IMR-90 (cell line): ENCODE measurements at regions not wholly inside any gene's neighbourhood (a gene's known extent, or its start where the extent isn't known, plus 50 kb on each side); places are given as distances from the start of the nearest gene placed in this dataset.

Experiments used
- BHLHE40 ChIP-seq: fragments of 150-350 bp; IDR thresholded peaks from 2 replicates; pipeline ENCODE4 v1.6.1; 2016; ENCODE audit warnings: mild to moderate bottlenecking, low read depth, low read length
- CEBPB ChIP-seq: IDR thresholded peaks from 2 replicates; pipeline ENCODE4 v1.6.1; 2012; ENCODE audit warnings: low read depth, low read length, improper control_type of control experiment
- CHD1 ChIP-seq: IDR thresholded peaks from 2 replicates; pipeline ENCODE4 v1.6.1; 2012; ENCODE audit warnings: low read depth, low read length, improper control_type of control experiment
- CTCF ChIP-seq: conservative IDR thresholded peaks from 2 replicates; pipeline ENCODE4 v1.5.1; 2012; ENCODE audit warnings: mild to moderate bottlenecking, low read depth, low read length, improper control_type of control experiment
- FOS ChIP-seq: fragments of 150-350 bp; IDR thresholded peaks from 2 replicates; pipeline ENCODE4 v1.6.1; 2016; ENCODE audit warnings: low read depth, low read length
- MAZ ChIP-seq: IDR thresholded peaks from 2 replicates; pipeline ENCODE4 v1.6.1; 2012; ENCODE audit warnings: low read depth, mild to moderate bottlenecking, low read length, improper control_type of control experiment, moderate library complexity, borderline replicate concordance
- POLR2A ChIP-seq: IDR thresholded peaks from 2 replicates; pipeline ENCODE4 v1.6.1; 2012; ENCODE audit warnings: mild to moderate bottlenecking, low read depth, low read length
- RAD21 ChIP-seq: IDR thresholded peaks from 2 replicates; pipeline ENCODE4 v1.6.1; 2012; ENCODE audit warnings: low read length, improper control_type of control experiment
- RCOR1 ChIP-seq: IDR thresholded peaks from 2 replicates; pipeline ENCODE4 v1.6.1; 2012; ENCODE audit warnings: mild to moderate bottlenecking, low read length, improper control_type of control experiment; ENCODE audit not compliant: insufficient replicate concordance
- RFX5 ChIP-seq: IDR thresholded peaks from 2 replicates; pipeline ENCODE4 v1.8.0; 2012; ENCODE audit warnings: low read depth, mild to moderate bottlenecking, low read length, moderate library complexity
- SMC3 ChIP-seq: fragments of 150-350 bp; IDR thresholded peaks from 2 replicates; pipeline ENCODE4 v1.6.1; 2016; ENCODE audit warnings: low read depth, mild to moderate bottlenecking, antibody characterized with exemption, low read length, moderate library complexity
- USF2 ChIP-seq: fragments of 150-350 bp; IDR thresholded peaks from 2 replicates; pipeline ENCODE4 v1.6.1; 2017; ENCODE audit warnings: mild to moderate bottlenecking, antibody characterized with exemption, low read length, low read depth
- TF ChIP-seq, protein P1 (sequence below): fragments of 150-350 bp; IDR thresholded peaks from 2 replicates; pipeline ENCODE4 v1.6.1; 2016; ENCODE audit warnings: low read depth, mild to moderate bottlenecking, low read length, moderate library complexity, borderline replicate concordance

DNA sequence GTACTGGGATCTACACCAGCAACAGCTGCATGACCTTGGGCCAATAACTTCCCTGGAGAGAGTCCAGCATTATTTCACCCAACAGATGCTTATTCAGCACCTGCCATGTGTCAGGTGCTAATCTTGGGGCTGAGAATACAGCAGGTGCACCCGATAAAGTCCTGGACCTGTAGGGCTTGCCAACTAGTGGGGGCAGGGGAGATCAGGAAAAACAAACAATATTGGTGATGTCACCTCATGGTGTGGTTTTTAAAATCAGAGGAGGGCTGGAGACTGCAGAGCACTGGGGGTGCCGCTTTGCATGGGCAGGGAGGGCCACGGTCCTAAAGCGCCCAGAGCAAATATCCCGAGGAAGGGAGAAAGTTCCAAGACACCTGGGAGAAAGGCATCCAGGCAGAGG lies 218.8 kb downstream of the C16orf95 start:
- TF ChIP-seq RAD21 (no peak), CTCF (no peak), SMC3 (no peak), POLR2A (no peak), FOS (no peak), BHLHE40 (no peak), RFX5 (no peak), USF2 (no peak), MAZ (no peak), CEBPB (no peak), RCOR1 (no peak), CHD1 (no peak)
- TF ChIP-seq, protein P1, sequence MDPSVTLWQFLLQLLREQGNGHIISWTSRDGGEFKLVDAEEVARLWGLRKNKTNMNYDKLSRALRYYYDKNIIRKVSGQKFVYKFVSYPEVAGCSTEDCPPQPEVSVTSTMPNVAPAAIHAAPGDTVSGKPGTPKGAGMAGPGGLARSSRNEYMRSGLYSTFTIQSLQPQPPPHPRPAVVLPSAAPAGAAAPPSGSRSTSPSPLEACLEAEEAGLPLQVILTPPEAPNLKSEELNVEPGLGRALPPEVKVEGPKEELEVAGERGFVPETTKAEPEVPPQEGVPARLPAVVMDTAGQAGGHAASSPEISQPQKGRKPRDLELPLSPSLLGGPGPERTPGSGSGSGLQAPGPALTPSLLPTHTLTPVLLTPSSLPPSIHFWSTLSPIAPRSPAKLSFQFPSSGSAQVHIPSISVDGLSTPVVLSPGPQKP = no peak
